ENCODE measurements at regions not wholly inside any gene's neighbourhood (a gene's known extent, or its start where the extent isn't known, plus 50 kb on each side); places are given as distances from the start of the nearest gene placed in this dataset.

DNA sequence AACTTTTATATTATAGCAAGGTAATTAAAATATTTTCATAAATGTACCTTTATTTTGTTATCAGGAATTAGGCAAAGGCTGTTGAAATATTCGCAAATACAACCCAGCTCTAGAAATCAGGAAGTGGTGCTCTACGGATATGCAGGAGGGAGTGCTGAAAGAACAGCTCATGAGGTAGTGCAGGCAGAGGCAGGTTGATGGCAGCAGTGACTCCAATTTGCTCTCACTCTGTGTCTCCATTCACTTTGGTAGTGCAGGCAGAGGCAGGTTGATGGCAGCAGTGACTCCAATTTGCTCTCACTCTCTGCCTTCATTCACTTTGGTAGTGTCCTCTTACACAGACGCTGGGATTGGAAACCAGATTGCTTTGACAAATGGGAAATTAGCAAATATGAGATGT is 277.9 kb downstream of the TRIML1 start:
- in situ Hi-C loops (cut with HindIII; ENCODE audit: low pct_unique_long_range_greater_than_20kb, low sequenced_read_pairs) (no loop called here), intact Hi-C loops (cut with micrococcal nuclease; ENCODE audit: unreplicated experiment) (no loop called here)
- ATAC-seq (no peak), DNase-seq (ENCODE audit: low read depth, low spot score) (no peak)
- Histone ChIP-seq H3K9me3 (ENCODE audit: control insufficient read depth, insufficient read depth, low read depth, low read length) (no peaks in the 10 kb centered on the region), H3K27ac (ENCODE audit: low read length) (no peak overlapping the region), H3K4me3 (ENCODE audit: low read depth in 2 of 2, low read length in 2 of 2) (no peak overlapping the region), H3K27me3 (ENCODE audit: control insufficient read depth, insufficient read depth, low read length) (no peaks in the 10 kb centered on the region), H3K36me3 (ENCODE audit: control insufficient read depth, insufficient read depth, low read length) (no peaks in the 10 kb centered on the region), H3K4me1 (ENCODE audit: control insufficient read depth, insufficient read depth, low read length) (no peaks in the 10 kb centered on the region)
- TF ChIP-seq, protein P1, sequence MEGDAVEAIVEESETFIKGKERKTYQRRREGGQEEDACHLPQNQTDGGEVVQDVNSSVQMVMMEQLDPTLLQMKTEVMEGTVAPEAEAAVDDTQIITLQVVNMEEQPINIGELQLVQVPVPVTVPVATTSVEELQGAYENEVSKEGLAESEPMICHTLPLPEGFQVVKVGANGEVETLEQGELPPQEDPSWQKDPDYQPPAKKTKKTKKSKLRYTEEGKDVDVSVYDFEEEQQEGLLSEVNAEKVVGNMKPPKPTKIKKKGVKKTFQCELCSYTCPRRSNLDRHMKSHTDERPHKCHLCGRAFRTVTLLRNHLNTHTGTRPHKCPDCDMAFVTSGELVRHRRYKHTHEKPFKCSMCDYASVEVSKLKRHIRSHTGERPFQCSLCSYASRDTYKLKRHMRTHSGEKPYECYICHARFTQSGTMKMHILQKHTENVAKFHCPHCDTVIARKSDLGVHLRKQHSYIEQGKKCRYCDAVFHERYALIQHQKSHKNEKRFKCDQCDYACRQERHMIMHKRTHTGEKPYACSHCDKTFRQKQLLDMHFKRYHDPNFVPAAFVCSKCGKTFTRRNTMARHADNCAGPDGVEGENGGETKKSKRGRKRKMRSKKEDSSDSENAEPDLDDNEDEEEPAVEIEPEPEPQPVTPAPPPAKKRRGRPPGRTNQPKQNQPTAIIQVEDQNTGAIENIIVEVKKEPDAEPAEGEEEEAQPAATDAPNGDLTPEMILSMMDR (IDR thresholded peaks at IDR 0.05): no peak
- TF ChIP-seq TCF7L2 (IDR thresholded peaks at IDR 0.05; ENCODE audit: low read depth, low read length) (no peak), POLR2AphosphoS5 (IDR thresholded peaks at IDR 0.05; ENCODE audit: low read depth, low read length) (no peak)
- TF ChIP-seq, protein P2, sequence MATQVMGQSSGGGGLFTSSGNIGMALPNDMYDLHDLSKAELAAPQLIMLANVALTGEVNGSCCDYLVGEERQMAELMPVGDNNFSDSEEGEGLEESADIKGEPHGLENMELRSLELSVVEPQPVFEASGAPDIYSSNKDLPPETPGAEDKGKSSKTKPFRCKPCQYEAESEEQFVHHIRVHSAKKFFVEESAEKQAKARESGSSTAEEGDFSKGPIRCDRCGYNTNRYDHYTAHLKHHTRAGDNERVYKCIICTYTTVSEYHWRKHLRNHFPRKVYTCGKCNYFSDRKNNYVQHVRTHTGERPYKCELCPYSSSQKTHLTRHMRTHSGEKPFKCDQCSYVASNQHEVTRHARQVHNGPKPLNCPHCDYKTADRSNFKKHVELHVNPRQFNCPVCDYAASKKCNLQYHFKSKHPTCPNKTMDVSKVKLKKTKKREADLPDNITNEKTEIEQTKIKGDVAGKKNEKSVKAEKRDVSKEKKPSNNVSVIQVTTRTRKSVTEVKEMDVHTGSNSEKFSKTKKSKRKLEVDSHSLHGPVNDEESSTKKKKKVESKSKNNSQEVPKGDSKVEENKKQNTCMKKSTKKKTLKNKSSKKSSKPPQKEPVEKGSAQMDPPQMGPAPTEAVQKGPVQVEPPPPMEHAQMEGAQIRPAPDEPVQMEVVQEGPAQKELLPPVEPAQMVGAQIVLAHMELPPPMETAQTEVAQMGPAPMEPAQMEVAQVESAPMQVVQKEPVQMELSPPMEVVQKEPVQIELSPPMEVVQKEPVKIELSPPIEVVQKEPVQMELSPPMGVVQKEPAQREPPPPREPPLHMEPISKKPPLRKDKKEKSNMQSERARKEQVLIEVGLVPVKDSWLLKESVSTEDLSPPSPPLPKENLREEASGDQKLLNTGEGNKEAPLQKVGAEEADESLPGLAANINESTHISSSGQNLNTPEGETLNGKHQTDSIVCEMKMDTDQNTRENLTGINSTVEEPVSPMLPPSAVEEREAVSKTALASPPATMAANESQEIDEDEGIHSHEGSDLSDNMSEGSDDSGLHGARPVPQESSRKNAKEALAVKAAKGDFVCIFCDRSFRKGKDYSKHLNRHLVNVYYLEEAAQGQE (IDR thresholded peaks at IDR 0.05; ENCODE audit: insufficient read depth in 1 of 2, low read depth in 2 of 2, low read length in 1 of 2): peak; percentile 70 to 87
- BruUV-seq (replicated peaks): no TSS peak
- CTCF ChIA-PET: no interaction called here
- POLR2A ChIA-PET: no interaction called here

DNA sequence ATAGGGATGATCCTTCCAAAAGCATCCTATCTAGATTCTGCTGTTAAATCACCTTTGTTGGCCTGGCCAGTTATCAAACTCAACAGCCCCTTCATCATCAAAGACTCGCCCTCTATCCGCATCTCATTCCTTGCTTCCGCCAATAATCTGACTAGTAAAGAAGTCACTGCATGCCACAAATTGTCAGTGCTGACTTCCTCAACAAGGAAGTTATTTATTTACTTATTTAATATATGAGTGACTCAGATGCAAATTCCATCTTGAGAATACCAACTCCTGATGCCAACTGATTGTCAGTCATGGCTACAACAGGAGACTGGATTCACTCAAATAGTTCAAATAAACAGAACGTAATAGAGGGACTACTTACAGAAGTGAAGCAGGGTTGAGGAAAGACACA is 283.8 kb downstream of the TRIML1 start:
- ATAC-seq (no peak), DNase-seq (ENCODE audit: low read depth, low spot score) (no peak)
- no peak overlapping the region for H3K4me3 ChIP-seq (ENCODE audit: low read depth in 2 of 2, low read length in 2 of 2)
- no peak overlapping the region for H3K27ac ChIP-seq (ENCODE audit: low read length)
- H3K36me3 ChIP-seq (ENCODE audit: control insufficient read depth, insufficient read depth, low read length): no peaks in the 10 kb centered on the region
- no peaks in the 10 kb centered on the region for H3K9me3 ChIP-seq (ENCODE audit: control insufficient read depth, insufficient read depth, low read depth, low read length)
- POLR2A ChIA-PET: no interaction called here
- TF ChIP-seq, protein P2 (IDR thresholded peaks at IDR 0.05; ENCODE audit: insufficient read depth in 1 of 2, low read depth in 2 of 2, low read length in 1 of 2): no peak
- H3K4me1 ChIP-seq (ENCODE audit: control insufficient read depth, insufficient read depth, low read length): no peaks in the 10 kb centered on the region
- no TSS peak for BruUV-seq (replicated peaks)
- in situ Hi-C loops (cut with HindIII; ENCODE audit: low pct_unique_long_range_greater_than_20kb, low sequenced_read_pairs) (no loop called here), intact Hi-C loops (cut with micrococcal nuclease; ENCODE audit: unreplicated experiment) (no loop called here)
- no peaks in the 10 kb centered on the region for H3K27me3 ChIP-seq (ENCODE audit: control insufficient read depth, insufficient read depth, low read length)
- CTCF ChIA-PET: no interaction called here
